CD4-positive, CD25-positive, alpha-beta regulatory T cell (primary cell): ENCODE measurements at regions not wholly inside any gene's neighbourhood (a gene's known extent, or its start where the extent isn't known, plus 50 kb on each side); places are given as distances from the start of the nearest gene placed in this dataset.
"Not testable (repeated sequence)": the region's sequence is repeated elsewhere in the genome, so short reads cannot be mapped to it uniquely, and the experiment has no call there.

ENCODE experiments used
- ATAC-seq, 2 donors: fragments of 150-1000 bp; cut with Tn5 transposase; one replicate each; pipeline ENCODE4 v1.10.0; 2021; ENCODE audit warnings: low read depth in 2 of 2, moderate number of reproducible peaks in 2 of 2, moderate library complexity in 1 of 2
- DNase-seq, 3 donors: peaks; one replicate each; pipeline versions ENCODE4 v3.0.0 to v3.0.0-alpha.2; 2012 to 2022; ENCODE audit warnings: mixed read lengths in 1 of 3
- H3K27ac ChIP-seq: one replicate; pipeline ENCODE4 v1.7.0; 2013; ENCODE audit warnings: mild to moderate bottlenecking, low read length; ENCODE audit not compliant: insufficient read depth, poor library complexity, severe bottlenecking
- H3K27me3 ChIP-seq: one replicate; pipeline ENCODE4 v1.7.0; 2013; ENCODE audit warnings: low read length; ENCODE audit not compliant: control insufficient read depth, insufficient read depth
- H3K36me3 ChIP-seq: one replicate; pipeline ENCODE4 v1.7.0; 2013; ENCODE audit warnings: mild to moderate bottlenecking, low read length, moderate library complexity; ENCODE audit not compliant: control insufficient read depth, insufficient read depth
- H3K4me1 ChIP-seq: 2 replicates; pipeline ENCODE4 v1.7.0; 2013; ENCODE audit warnings: mild to moderate bottlenecking, low read length; ENCODE audit not compliant: insufficient read depth, control insufficient read depth, poor library complexity, severe bottlenecking
- H3K4me3 ChIP-seq: one replicate; pipeline ENCODE4 v1.7.0; 2013; ENCODE audit warnings: low read depth, mild to moderate bottlenecking, low read length, moderate library complexity
- H3K9me3 ChIP-seq, 2 experiments: 1 replicate in 1 of 2; 2 replicates in 1 of 2; pipeline ENCODE4 v1.7.0; 2013; ENCODE audit warnings: low read length in 2 of 2, mild to moderate bottlenecking in 1 of 2, moderate library complexity in 1 of 2; ENCODE audit not compliant: control insufficient read depth in 2 of 2
- H3K27ac Mint-ChIP-seq, 3 donors: one replicate each; pipeline ENCODE4 v1.8.0; 2020 to 2022; ENCODE audit warnings: mild to moderate bottlenecking in 3 of 3, mixed read lengths in 3 of 3, moderate library complexity in 2 of 3
- H3K27me3 Mint-ChIP-seq: one replicate; pipeline ENCODE4 v1.8.0; 2022; ENCODE audit warnings: mild to moderate bottlenecking, mixed read lengths
- H3K36me3 Mint-ChIP-seq: one replicate; pipeline ENCODE4 v1.8.0; 2020; ENCODE audit warnings: mixed read lengths
- H3K4me1 Mint-ChIP-seq, 4 donors: one replicate each; pipeline ENCODE4 v1.8.0; 2020 to 2022; ENCODE audit warnings: mixed read lengths in 4 of 4, mild to moderate bottlenecking in 1 of 4
- H3K4me3 Mint-ChIP-seq, 4 donors: one replicate each; pipeline ENCODE4 v1.8.0; 2020 to 2022; ENCODE audit warnings: mild to moderate bottlenecking in 4 of 4, mixed read lengths in 4 of 4, moderate library complexity in 3 of 4
- H3K9me3 Mint-ChIP-seq, 7 donors: one replicate each; pipeline ENCODE4 v1.8.0; 2020 to 2022; ENCODE audit warnings: mixed read lengths in 7 of 7, mild to moderate bottlenecking in 3 of 7, moderate library complexity in 2 of 7

DNA sequence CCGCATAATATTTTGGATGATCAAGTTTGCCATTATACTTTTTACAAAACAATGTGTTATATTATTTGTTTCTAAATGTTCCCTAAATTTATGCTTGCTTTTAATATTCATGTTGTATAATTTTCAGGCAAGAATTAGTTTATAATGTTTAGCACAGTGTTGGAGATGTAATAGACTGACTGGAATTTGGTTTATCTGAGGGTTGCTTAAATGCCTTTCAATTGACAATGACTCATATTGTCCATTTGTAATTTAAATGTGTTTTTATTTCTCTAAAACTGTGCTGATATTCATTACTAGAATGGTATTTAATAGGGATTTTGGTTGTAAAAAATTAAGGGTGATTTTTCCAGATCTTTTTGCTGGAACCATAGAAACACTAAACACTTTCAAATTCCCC lies 788.4 kb downstream of the SLC6A15 start:
- Mint-ChIP-seq H3K4me1 (no peaks in the 10 kb centered on the region), H3K27ac (no peak overlapping the region), H3K4me3 (no peak overlapping the region), H3K27me3 (no peaks in the 10 kb centered on the region), H3K9me3 (peaks cover 0 to 4% (median 3%) of the 10 kb centered on the region in 7 donors), H3K36me3 (no peaks in the 10 kb centered on the region)
- Histone ChIP-seq H3K9me3 (peaks cover 0 to 8% of the 10 kb centered on the region in 2 experiments), H3K36me3 (no peaks in the 10 kb centered on the region), H3K27ac (no peak overlapping the region), H3K4me3 (no peak overlapping the region), H3K27me3 (no peaks in the 10 kb centered on the region), H3K4me1 (no peaks in the 10 kb centered on the region)
- no peak for DNase-seq
- no peak for ATAC-seq

DNA sequence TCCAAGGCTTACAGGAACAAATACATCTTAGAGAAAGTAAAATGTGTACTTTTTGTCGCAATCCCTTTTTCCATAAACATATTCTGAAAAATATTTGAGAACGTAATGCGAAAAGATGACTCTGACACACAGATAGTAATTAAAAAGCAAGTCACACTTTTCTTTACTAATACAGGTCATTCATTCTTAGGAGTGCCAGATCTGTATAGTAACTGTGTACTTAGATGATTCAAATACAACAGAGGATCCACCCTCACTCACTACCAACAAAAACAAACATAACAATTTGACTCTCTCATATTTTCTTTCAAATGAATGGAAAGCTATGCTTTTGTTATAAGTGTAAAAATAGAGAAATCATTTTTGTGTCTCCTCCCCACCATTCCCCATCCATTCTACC lies 795.4 kb downstream of the SLC6A15 start:
- peaks cover 0 to 9% (median 6%) of the 10 kb centered on the region in 7 donors for H3K9me3 Mint-ChIP-seq
- H3K36me3 Mint-ChIP-seq = no peaks in the 10 kb centered on the region
- Histone ChIP-seq H3K9me3 (no peaks in the 10 kb centered on the region), H3K4me3 (no peak overlapping the region), H3K36me3 (no peaks in the 10 kb centered on the region), H3K4me1 (no peaks in the 10 kb centered on the region), H3K27me3 (no peaks in the 10 kb centered on the region), H3K27ac (no peak overlapping the region)
- no peaks in the 10 kb centered on the region for H3K4me1 Mint-ChIP-seq
- ATAC-seq (no peak), DNase-seq (no peak)
- no peaks in the 10 kb centered on the region for H3K27me3 Mint-ChIP-seq
- no peak overlapping the region for H3K27ac Mint-ChIP-seq
- H3K4me3 Mint-ChIP-seq = no peak overlapping the region

GRCh38 chr12:84113666-84114065 lies 798.9 kb downstream of the SLC6A15 start:
- Mint-ChIP-seq H3K4me1 (no peaks in the 10 kb centered on the region), H3K4me3 (no peak overlapping the region)
- no peak overlapping the region for H3K4me3 ChIP-seq

DNA sequence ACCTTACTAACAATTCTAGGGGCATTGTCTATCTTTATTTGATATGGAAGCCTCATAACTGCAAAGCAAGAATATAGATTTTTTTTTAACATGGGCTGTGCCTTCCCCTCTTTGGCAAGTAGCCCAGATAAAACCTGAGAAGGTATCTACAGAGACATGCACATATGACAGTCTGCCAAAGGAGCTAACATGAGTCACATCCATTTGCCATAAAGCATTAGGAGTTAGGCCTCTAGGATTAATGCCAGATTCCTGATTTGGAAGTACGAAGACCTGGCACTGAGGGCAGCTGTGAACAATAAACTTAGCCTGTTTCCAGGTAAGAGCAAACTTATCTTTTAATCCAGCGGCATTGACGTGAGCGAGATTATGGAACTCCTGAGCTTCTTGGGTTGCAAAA lies 808.7 kb downstream of the SLC6A15 start:
- not testable (repeated sequence) for H3K4me3 ChIP-seq, H3K4me1 ChIP-seq, DNase-seq, H3K4me1 Mint-ChIP-seq, H3K36me3 Mint-ChIP-seq, H3K27ac ChIP-seq, H3K27me3 ChIP-seq, H3K27me3 Mint-ChIP-seq, ATAC-seq, H3K36me3 ChIP-seq, H3K27ac Mint-ChIP-seq, H3K4me3 Mint-ChIP-seq
- peaks cover 5 to 59% (median 13%) of the 10 kb centered on the region in 7 donors for H3K9me3 Mint-ChIP-seq
- H3K9me3 ChIP-seq = peaks cover 9 to 28% of the 10 kb centered on the region in 2 experiments

More at GRCh38 chr12:84113666-84114065, 798.9 kb downstream of the SLC6A15 start:
- H3K9me3 ChIP-seq = peaks cover 0 to 3% of the 10 kb centered on the region in 2 experiments
- peaks cover 0 to 14% (median 7%) of the 10 kb centered on the region in 7 donors for H3K9me3 Mint-ChIP-seq
- no peaks in the 10 kb centered on the region for H3K27me3 ChIP-seq
- no peak overlapping the region for H3K27ac Mint-ChIP-seq
- H3K4me1 ChIP-seq = no peaks in the 10 kb centered on the region
- ATAC-seq (no peak), DNase-seq (no peak)
- H3K27me3 Mint-ChIP-seq = no peaks in the 10 kb centered on the region
- H3K27ac ChIP-seq = no peak overlapping the region
- H3K36me3 ChIP-seq = no peaks in the 10 kb centered on the region
- H3K36me3 Mint-ChIP-seq = no peaks in the 10 kb centered on the region

- not testable (repeated sequence) for H3K4me3 Mint-ChIP-seq, H3K36me3 ChIP-seq, H3K27ac ChIP-seq, H3K36me3 Mint-ChIP-seq, H3K4me1 Mint-ChIP-seq, ATAC-seq, H3K4me3 ChIP-seq, H3K27me3 ChIP-seq, H3K27ac Mint-ChIP-seq, H3K4me1 ChIP-seq, DNase-seq, H3K27me3 Mint-ChIP-seq
- H3K9me3 Mint-ChIP-seq = peaks cover 0 to 53% (median 17%) of the 10 kb centered on the region in 7 donors
- H3K9me3 ChIP-seq = peaks cover 6 to 21% of the 10 kb centered on the region in 2 experiments
Observed at GRCh38 chr12:84101963-84102362, 810.6 kb downstream of the SLC6A15 start.

DNA sequence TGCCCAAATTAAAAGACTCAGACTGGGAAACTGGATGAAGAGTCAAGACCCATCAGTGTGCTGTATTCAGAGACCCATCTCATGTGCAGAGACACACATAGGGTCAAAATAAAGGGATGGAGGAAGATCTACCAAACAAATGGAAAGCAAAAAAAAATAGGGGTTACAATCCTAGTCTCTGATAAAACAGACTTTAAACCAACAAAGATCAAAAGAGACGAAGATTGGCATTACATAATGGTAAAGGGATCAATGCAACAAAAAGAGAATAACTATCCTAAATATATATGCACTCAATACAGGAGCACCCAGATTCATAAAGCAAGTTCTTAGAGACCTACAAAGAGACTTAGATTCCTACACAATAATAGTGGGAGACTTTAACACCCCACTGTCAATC lies 813.0 kb downstream of the SLC6A15 start:
- H3K9me3 ChIP-seq = peaks cover 6 to 21% of the 10 kb centered on the region in 2 experiments
- H3K27ac Mint-ChIP-seq, H3K4me3 ChIP-seq, H3K27me3 ChIP-seq, H3K4me1 Mint-ChIP-seq, H3K36me3 Mint-ChIP-seq, H3K4me3 Mint-ChIP-seq, ATAC-seq, H3K27ac ChIP-seq, H3K27me3 Mint-ChIP-seq, H3K4me1 ChIP-seq, H3K36me3 ChIP-seq: not testable (repeated sequence)
- H3K9me3 Mint-ChIP-seq = peaks cover 0 to 52% (median 18%) of the 10 kb centered on the region in 7 donors
- peak in 1 of 3 donors; percentile 1 for DNase-seq

- Mint-ChIP-seq H3K4me1 (no peaks in the 10 kb centered on the region), H3K27ac (no peak overlapping the region), H3K27me3 (no peaks in the 10 kb centered on the region), H3K36me3 (no peaks in the 10 kb centered on the region), H3K4me3 (no peak overlapping the region), H3K9me3 (peaks cover 0 to 12% (median 0%) of the 10 kb centered on the region in 7 donors)
- Histone ChIP-seq H3K27me3 (no peaks in the 10 kb centered on the region), H3K36me3 (no peaks in the 10 kb centered on the region), H3K4me3 (no peak overlapping the region), H3K9me3 (peaks cover 0 to 2% of the 10 kb centered on the region in 2 experiments), H3K4me1 (no peaks in the 10 kb centered on the region), H3K27ac (no peak overlapping the region)
- DNase-seq = no peak
- no peak for ATAC-seq
Observed at GRCh38 chr12:84091651-84092050, 820.9 kb downstream of the SLC6A15 start.

- Histone ChIP-seq H3K36me3 (no peaks in the 10 kb centered on the region), H3K4me1 (no peaks in the 10 kb centered on the region), H3K4me3 (no peak overlapping the region), H3K9me3 (peaks cover 0 to 2% of the 10 kb centered on the region in 2 experiments), H3K27ac (no peak overlapping the region), H3K27me3 (no peaks in the 10 kb centered on the region)
- peaks cover 0 to 14% (median 0%) of the 10 kb centered on the region in 7 donors for H3K9me3 Mint-ChIP-seq
- H3K27ac Mint-ChIP-seq = no peak overlapping the region
- no peak overlapping the region for H3K4me3 Mint-ChIP-seq
- no peak for DNase-seq
- H3K36me3 Mint-ChIP-seq = no peaks in the 10 kb centered on the region
- no peaks in the 10 kb centered on the region for H3K4me1 Mint-ChIP-seq
- H3K27me3 Mint-ChIP-seq = no peaks in the 10 kb centered on the region
- ATAC-seq = no peak
Observed at GRCh38 chr12:84089356-84089755, 823.2 kb downstream of the SLC6A15 start.
